DOHH2 (cell line): ENCODE measurements at regions not wholly inside any gene's neighbourhood (a gene's known extent, or its start where the extent isn't known, plus 50 kb on each side); places are given as distances from the start of the nearest gene placed in this dataset.

Source experiments
- H3F3A ChIP-seq: fragments of 200-600 bp; sonication (generic), shearing (Covaris generic); 2 replicates; pipeline ENCODE4 v1.6.0; 2016; ENCODE audit warnings: antibody characterized with exemption, mild to moderate bottlenecking; ENCODE audit not compliant: control insufficient read depth, insufficient read depth
- H3K27ac ChIP-seq: fragments of 200-600 bp; sonication (generic); 2 replicates; pipeline ENCODE4 v1.5.1; 2014; ENCODE audit warnings: low read depth, mild to moderate bottlenecking, low read length, moderate library complexity
- H3K27me3 ChIP-seq: fragments of 200-600 bp; sonication (generic); 2 replicates; pipeline ENCODE4 v1.6.1; 2014; ENCODE audit warnings: mild to moderate bottlenecking, low read length, mixed read lengths; ENCODE audit not compliant: control insufficient read depth
- H3K36me3 ChIP-seq: fragments of 200-600 bp; sonication (generic); 2 replicates; pipeline ENCODE4 v1.6.1; 2014; ENCODE audit warnings: mild to moderate bottlenecking, low read length, moderate library complexity, mixed read lengths; ENCODE audit not compliant: control insufficient read depth
- H3K4me1 ChIP-seq: fragments of 200-600 bp; sonication (generic); 2 replicates; pipeline ENCODE4 v1.6.1; 2014; ENCODE audit warnings: mild to moderate bottlenecking, low read length, mixed read lengths; ENCODE audit not compliant: control insufficient read depth
- H3K4me2 ChIP-seq: fragments of 200-600 bp; sonication (generic); 2 replicates; pipeline ENCODE4 v1.6.0; 2014; ENCODE audit warnings: mild to moderate bottlenecking, low read length, moderate library complexity
- H3K4me3 ChIP-seq: fragments of 200-600 bp; sonication (generic); 2 replicates; pipeline ENCODE4 v1.5.1; 2014; ENCODE audit warnings: mild to moderate bottlenecking, low read length, mixed read lengths
- H3K79me2 ChIP-seq: fragments of 200-600 bp; sonication (generic); 2 replicates; pipeline ENCODE4 v1.6.1; 2014; ENCODE audit warnings: mild to moderate bottlenecking, low read length, mixed read lengths; ENCODE audit not compliant: control insufficient read depth
- H3K9me2 ChIP-seq: fragments of 200-600 bp; sonication (generic); replicated peaks from 2 replicates; pipeline ENCODE4 v1.6.1; 2014; ENCODE audit warnings: mild to moderate bottlenecking, low read length, mixed read lengths; ENCODE audit not compliant: control insufficient read depth
- H3K9me3 ChIP-seq: fragments of 200-600 bp; sonication (generic); 2 replicates; pipeline ENCODE4 v1.6.1; 2014; ENCODE audit warnings: antibody characterized with exemption, low read length, mixed read lengths; ENCODE audit not compliant: control insufficient read depth, insufficient read depth
- H4K20me1 ChIP-seq: fragments of 200-600 bp; sonication (generic); 2 replicates; pipeline ENCODE4 v1.6.0; 2014; ENCODE audit warnings: low read depth, mild to moderate bottlenecking, antibody characterized with exemption, low read length, moderate library complexity; ENCODE audit not compliant: control insufficient read depth, insufficient read depth
- CTCF ChIP-seq: fragments of 200-600 bp; sonication (generic); IDR thresholded peaks from one replicate; pipeline ENCODE4 v1.5.1; 2014; ENCODE audit warnings: antibody characterized with exemption, mild to moderate bottlenecking, low read depth, low read length; ENCODE audit not compliant: poor library complexity, severe bottlenecking
- EZH2phosphoT487 ChIP-seq: fragments of 200-600 bp; sonication (generic); IDR thresholded peaks from 2 replicates; pipeline ENCODE4 v1.6.1; 2017; ENCODE audit warnings: borderline replicate concordance, mild to moderate bottlenecking, antibody characterized with exemption, low read length, moderate library complexity, mixed read lengths

GRCh38 chr5:110257971-110258370 lies 468.5 kb downstream of the TMEM232 start:
- no peaks in the 10 kb centered on the region for H4K20me1 ChIP-seq
- H3K36me3 ChIP-seq = no peaks in the 10 kb centered on the region
- no peaks in the 10 kb centered on the region for H3K9me2 ChIP-seq
- H3K4me1 ChIP-seq = no peaks in the 10 kb centered on the region
- no peaks in the 10 kb centered on the region for H3K9me3 ChIP-seq
- no peaks in the 10 kb centered on the region for H3K27me3 ChIP-seq
- H3F3A ChIP-seq = no peaks in the 10 kb centered on the region
- no peak overlapping the region for H3K4me3 ChIP-seq
- TF ChIP-seq CTCF (no peak), EZH2phosphoT487 (no peak)
- H3K4me2 ChIP-seq = no peak overlapping the region
- H3K27ac ChIP-seq = no peak overlapping the region
- H3K79me2 ChIP-seq = no peaks in the 10 kb centered on the region

GRCh38 chr5:110258460-110259216 lies 467.8 kb downstream of the TMEM232 start:
- TF ChIP-seq EZH2phosphoT487 (no peak), CTCF (no peak)
- H3K27me3 ChIP-seq = no peaks in the 10 kb centered on the region
- H3K9me2 ChIP-seq = no peaks in the 10 kb centered on the region
- H3K36me3 ChIP-seq = no peaks in the 10 kb centered on the region
- no peaks in the 10 kb centered on the region for H4K20me1 ChIP-seq
- H3K9me3 ChIP-seq = no peaks in the 10 kb centered on the region
- H3K4me1 ChIP-seq = no peaks in the 10 kb centered on the region
- no peak overlapping the region for H3K4me2 ChIP-seq
- no peaks in the 10 kb centered on the region for H3F3A ChIP-seq
- H3K79me2 ChIP-seq = no peaks in the 10 kb centered on the region
- no peak overlapping the region for H3K27ac ChIP-seq
- no peak overlapping the region for H3K4me3 ChIP-seq

GRCh38 chr5:110262749-110263148 lies 463.7 kb downstream of the TMEM232 start:
- H3K4me1 ChIP-seq = no peaks in the 10 kb centered on the region
- H3K79me2 ChIP-seq = no peaks in the 10 kb centered on the region
- no peak overlapping the region for H3K4me2 ChIP-seq
- H3K9me3 ChIP-seq = no peaks in the 10 kb centered on the region
- H3F3A ChIP-seq = no peaks in the 10 kb centered on the region
- no peak overlapping the region for H3K4me3 ChIP-seq
- H3K27ac ChIP-seq = no peak overlapping the region
- no peak for TF ChIP-seq CTCF
- no peak for TF ChIP-seq EZH2phosphoT487
- H3K27me3 ChIP-seq = no peaks in the 10 kb centered on the region
- no peaks in the 10 kb centered on the region for H3K9me2 ChIP-seq
- no peaks in the 10 kb centered on the region for H3K36me3 ChIP-seq
- H4K20me1 ChIP-seq = no peaks in the 10 kb centered on the region
